SK-MEL-5 (cell line): ENCODE measurements at regions not wholly inside any gene's neighbourhood (a gene's known extent, or its start where the extent isn't known, plus 50 kb on each side); places are given as distances from the start of the nearest gene placed in this dataset.
"Not testable (repeated sequence)": the region's sequence is repeated elsewhere in the genome, so short reads cannot be mapped to it uniquely, and the experiment has no call there.

Experiments used
- DNase-seq: peaks from one replicate; pipeline ENCODE4 v3.0.0-alpha.2; 2016; ENCODE audit warnings: low read depth, low spot score
- in situ Hi-C: cut with HindIII; loops from 2 replicates; pipeline ENCODE4 v1.10.0; 2016; ENCODE audit warnings: low sequenced_read_pairs, high pct_unique_total_duplicates, low pct_unique_long_range_greater_than_20kb

DNA sequence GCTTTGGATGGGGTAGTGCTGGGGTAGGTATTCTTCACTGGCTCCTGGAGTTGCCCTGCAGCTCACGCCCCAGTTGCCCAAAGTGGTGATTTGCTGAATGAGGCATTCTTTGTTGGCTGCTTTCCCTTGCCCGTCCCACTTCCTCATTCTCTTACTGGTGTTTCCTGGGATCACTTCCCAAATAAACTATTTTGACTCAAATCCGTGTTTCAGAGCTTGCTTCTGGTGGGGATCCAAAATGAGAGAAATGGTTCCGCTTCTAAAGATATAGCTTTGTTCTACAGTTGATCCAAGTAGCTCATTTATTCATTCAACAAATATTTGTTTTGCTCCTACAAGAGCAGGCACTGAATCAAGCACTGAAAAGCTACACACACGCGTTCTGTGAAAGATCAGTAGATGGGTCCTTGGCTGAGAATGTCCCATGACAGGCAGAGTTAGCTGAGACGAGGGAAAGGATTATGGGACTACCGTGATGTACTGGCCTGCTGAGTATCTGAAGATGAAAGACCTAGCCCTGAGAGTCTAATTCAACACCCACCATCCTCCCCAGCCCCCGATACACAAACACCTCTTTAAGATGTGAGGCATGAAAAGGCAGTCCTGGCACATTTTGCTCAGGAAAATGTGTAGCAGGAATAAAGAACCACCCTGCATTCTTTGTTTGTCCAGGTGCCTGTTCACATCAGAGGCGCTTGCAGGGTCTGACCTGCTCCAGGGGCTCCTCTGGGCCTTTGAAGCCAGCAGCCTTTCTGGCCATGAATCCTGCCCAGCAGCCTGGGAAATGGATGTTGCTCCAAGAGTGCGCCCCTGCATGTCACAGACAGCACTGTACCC, 143.1 kb upstream of the RANBP3L start:
- no peak for DNase-seq

GRCh38 chr5:36447776-36448175, 146.1 kb upstream of the RANBP3L start:
- in situ Hi-C loops: no loop called here
- no peak for DNase-seq

More for the DNA sequence above, 143.1 kb upstream of the RANBP3L start:
- in situ Hi-C loops: no loop called here

DNA sequence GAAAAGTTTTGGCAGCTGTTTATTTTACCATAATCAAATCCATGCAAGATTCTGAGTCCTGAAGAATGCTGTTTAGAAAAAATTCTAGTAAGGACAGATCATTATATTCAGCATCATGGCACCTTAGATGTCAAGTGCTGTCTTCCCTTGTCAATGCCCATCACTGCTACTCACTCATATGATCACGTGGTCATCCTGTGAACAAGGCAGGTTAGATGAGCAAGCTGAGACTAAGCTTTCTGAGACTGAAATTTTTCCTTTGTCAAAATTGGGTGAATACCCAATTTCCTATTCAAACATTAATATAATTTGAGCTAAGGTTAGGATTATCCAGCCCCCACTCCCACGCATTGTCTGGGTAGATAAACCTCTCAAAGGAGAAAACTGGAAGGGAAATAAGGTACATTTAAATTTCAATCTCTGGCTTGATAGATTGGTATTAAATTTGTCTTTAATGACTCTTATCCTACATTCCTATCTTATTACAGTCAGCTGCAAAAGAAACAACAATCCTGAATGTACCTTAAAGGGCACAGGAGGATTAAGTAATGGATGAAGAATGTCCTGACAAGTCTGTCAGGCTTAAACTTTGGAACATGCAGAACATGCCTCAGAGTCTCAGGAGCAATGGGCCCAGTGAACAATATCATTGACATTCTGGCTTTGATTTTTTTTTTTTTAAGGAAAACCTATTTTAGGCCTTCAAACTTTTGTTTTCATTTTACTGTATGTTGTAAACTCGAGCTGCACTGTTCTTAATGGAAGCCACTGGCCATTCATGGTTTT, 148.7 kb upstream of the RANBP3L start:
- no peak for DNase-seq
- in situ Hi-C loops: no loop called here

- peak; percentile 56 for DNase-seq
- in situ Hi-C loops: no loop called here
Measured at GRCh38 chr5:36452424-36453006, 150.8 kb upstream of the RANBP3L start.

DNA sequence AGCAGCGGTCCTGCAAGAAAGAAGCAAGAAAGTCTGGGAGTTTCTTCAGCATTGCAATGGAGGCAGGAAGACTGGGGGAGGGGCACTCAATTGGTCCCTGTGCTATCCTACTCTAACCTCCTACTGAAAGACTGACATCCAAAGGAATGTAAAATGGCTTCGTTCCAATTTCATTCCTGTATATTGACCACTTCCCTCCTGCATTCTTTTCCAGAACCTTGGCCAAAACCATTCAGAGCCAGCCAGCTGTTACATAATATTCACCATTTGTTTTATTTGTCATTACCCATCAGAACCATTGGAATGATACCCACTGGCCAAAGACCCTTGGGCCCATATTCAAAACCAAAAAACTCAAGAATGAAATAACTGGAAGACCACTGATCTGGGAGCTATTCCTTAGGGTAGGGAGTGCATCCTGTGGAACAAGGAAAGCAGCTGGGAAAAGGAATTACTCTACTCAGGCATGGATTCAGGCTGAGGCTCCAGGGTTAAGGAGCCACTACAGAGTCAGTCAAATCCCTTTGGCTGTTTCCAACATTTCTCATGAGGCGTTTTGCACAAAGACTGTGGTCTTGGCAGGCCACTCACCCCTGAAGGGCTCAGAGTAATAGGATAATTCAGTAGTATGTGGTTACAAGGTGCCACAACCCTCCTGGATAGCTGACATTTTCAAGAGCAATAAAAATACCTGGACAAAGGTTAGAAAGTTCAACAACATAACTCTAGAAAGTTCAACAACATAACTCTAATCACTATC, 148.7 kb upstream of the SLC1A3 start:
- in situ Hi-C loops: no loop called here
- DNase-seq: peak; percentile 37

- in situ Hi-C loops: no loop called here
- no peak for DNase-seq
Measured at GRCh38 chr5:36458746-36459145, 147.7 kb upstream of the SLC1A3 start.

- DNase-seq: peak; percentile 86
- in situ Hi-C loops: no loop called here
Measured at GRCh38 chr5:36459176-36460135, 146.9 kb upstream of the SLC1A3 start.

- DNase-seq: peak; percentile 58
Measured at GRCh38 chr5:36462295-36463021, 143.9 kb upstream of the SLC1A3 start.

GRCh38 chr5:36475942-36476341, 130.5 kb upstream of the SLC1A3 start:
- in situ Hi-C loops, DNase-seq: not testable (repeated sequence)

More at GRCh38 chr5:36462295-36463021, 143.9 kb upstream of the SLC1A3 start:
- in situ Hi-C loops: no loop called here

DNA sequence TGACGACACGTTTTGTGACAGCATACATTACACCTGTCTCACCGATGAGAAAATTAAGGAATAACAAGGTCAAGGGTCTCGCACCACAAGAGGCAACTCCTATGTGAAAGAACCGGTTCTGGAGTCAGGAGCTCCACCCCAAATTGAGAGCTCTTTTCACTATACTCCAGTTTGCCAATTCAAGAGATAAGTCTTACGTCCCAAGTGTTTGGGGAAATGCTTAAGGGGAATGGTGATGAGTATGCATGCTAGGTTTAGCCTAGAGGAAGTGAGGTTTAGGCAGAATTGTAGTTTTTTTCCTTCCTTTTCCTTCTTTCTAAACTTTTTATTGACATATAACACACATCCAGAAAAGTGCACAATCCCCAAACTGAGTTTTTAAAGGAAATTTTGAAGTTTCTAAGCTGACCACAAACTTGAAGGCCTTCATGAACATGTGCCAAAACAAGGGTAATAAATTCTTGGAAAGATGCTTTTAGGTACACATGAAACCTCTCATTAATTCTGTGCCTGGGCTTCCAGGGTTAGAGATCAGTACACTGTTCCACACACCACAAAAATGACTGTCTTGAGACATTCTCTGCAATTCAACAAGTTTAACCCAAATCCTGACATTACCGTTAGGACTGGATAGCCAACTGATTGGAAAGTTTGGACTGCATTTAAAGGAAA, 127.6 kb upstream of the SLC1A3 start:
- in situ Hi-C loops: no loop called here
- no peak for DNase-seq

GRCh38 chr5:36481454-36482120, 124.8 kb upstream of the SLC1A3 start:
- in situ Hi-C loops: no loop called here
- DNase-seq: no peak

DNA sequence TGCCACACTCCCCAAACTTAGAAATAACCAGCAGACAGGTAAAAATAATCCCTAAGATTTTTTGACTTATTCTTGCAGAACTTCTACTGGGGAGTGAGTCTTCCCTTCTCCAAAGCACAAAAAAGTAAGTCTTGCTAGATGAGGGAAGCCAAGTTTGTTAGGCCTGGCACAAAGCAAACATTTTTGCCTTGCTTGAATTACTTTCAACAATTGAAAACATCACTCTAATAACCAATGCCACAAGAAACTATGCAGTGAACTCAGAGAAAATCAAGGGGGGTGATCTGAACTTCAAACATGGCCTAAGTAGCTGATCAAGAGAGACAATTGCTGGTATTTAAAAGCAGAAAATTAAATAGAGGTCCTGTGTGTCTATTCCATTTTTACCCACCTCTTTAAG, 123.6 kb upstream of the SLC1A3 start:
- in situ Hi-C loops: no loop called here
- no peak for DNase-seq

- in situ Hi-C loops: no loop called here
Measured at GRCh38 chr5:36489505-36489904, 116.9 kb upstream of the SLC1A3 start.

DNA sequence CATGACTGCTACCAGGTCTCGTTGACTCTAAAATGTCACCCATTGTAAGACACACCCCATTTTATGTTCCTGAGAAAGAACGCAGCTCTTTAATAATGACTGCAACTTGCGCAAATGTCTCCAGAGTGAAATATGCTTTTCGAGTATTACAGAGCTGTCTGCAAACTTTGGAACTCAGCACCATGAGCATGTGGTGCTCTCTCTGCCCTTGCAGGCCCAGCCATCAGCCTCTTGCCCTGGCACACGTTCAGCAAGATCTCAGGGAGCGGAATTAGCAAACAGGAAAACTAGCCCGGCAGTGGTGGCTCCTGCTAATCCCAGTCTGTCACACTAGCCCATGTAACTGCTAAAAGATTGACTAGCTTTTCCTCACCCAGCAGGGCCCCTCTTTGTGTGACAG, 114.5 kb upstream of the SLC1A3 start:
- in situ Hi-C loops: no loop called here
- DNase-seq: no peak

More at GRCh38 chr5:36489505-36489904, 116.9 kb upstream of the SLC1A3 start:
- no peak for DNase-seq

DNA sequence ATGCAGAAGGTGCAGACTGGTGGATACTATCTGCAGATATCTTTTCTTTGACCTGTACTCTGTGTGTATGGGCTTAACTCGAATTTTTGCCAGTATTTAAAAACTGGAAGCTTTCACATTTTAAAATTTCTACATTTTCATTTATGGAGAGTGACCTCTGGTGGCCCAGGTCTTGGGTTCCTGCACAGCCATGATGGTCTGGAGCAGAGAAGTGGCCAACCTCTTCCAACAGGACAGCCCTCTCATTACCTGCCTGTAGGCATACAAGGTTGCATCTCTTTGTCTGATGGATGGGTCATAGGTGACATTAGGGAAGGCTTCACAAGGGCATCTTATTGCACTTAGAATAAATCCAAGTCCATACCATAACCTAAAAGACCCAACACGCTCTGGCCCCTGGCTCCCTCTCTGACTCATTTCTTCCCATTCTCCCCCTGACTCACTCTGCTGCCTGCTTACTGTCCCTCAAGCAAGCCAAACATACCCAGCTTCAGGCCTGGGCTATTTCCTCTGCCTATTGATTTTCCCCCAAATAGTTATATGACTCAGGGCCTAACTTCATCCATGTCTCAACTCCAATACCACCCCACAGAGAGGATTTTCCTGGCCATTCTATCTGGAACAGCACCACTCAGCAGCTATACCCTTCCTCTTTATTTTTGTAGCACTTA, 113.3 kb upstream of the SLC1A3 start:
- in situ Hi-C loops: no loop called here
- no peak for DNase-seq
